22Rv1 (cell line): ENCODE measurements at regions not wholly inside any gene's neighbourhood (a gene's known extent, or its start where the extent isn't known, plus 50 kb on each side); places are given as distances from the start of the nearest gene placed in this dataset.

Experiments
- H3K27ac ChIP-seq: fragments of 450-650 bp; 2 replicates; pipeline ENCODE4 v1.5.1; 2017
- ZFX ChIP-seq: fragments of 450-650 bp; IDR thresholded peaks from 2 replicates; pipeline ENCODE4 v1.6.1; 2017; ENCODE audit warnings: antibody characterized with exemption, borderline replicate concordance
- TF ChIP-seq, protein P1 (sequence below): fragments of 450-650 bp; IDR thresholded peaks from 2 replicates; pipeline ENCODE4 v1.5.1; 2017; ENCODE audit warnings: mild to moderate bottlenecking

DNA sequence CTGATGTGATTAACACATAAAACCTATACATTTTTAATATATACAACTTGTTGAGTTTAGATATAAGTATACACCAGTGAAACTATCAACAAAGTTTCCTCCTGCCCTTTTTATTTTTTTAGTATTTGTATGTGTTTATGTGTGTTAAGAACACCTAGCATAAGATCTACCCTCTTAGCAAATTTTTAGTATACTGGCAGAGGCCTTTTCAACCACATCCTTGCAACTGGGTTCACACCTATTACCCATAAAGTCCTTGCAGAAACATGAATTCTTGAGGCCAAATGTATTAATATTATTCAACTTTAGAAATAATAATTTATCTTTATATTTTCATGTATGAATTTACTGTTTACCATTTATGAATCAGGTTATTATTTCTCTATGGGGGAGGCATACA is 119.7 kb upstream of the CRIM1 start:
- no peak overlapping the region for H3K27ac ChIP-seq
- no peak for TF ChIP-seq ZFX
- TF ChIP-seq, protein P1, sequence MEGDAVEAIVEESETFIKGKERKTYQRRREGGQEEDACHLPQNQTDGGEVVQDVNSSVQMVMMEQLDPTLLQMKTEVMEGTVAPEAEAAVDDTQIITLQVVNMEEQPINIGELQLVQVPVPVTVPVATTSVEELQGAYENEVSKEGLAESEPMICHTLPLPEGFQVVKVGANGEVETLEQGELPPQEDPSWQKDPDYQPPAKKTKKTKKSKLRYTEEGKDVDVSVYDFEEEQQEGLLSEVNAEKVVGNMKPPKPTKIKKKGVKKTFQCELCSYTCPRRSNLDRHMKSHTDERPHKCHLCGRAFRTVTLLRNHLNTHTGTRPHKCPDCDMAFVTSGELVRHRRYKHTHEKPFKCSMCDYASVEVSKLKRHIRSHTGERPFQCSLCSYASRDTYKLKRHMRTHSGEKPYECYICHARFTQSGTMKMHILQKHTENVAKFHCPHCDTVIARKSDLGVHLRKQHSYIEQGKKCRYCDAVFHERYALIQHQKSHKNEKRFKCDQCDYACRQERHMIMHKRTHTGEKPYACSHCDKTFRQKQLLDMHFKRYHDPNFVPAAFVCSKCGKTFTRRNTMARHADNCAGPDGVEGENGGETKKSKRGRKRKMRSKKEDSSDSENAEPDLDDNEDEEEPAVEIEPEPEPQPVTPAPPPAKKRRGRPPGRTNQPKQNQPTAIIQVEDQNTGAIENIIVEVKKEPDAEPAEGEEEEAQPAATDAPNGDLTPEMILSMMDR, result no peak

DNA sequence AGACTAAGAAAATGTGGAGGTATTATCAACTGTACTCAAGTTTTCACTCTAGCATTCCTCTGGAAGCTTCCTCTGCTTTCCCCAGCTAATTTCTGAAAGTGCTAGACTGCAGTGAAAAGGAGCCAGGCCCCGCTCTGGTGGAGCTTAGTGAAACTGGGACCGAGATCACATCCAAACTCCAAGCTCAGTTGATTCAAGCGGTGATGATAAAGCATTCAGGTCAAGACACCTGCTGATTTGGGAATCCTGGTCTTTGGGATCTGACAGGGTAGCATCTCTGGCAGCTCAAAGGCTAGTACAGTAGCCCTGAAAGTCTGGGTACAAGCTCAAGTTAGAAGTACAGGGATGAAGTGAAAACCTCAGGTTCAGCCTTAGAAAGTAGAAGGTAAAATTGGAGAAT is 120.2 kb upstream of the CRIM1 start:
- H3K27ac ChIP-seq, result no peak overlapping the region

DNA sequence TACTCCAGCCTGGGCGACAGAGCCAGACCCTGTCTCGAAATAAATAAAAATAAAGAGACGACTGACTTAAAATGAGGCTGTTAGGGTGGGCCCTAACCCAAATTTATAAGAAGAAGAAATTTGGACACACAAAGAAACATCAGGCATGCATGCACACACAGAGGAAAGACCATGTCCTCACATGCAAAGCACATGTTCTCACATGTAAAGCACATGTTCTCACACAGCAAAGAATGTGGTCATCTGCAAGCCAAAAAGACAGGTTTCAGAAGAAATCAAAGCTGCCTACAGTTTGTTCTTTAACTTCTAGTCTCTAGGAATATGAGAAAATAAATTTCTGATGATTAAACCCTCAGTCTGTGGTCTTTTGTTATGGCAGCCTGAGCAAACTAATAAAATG is 132.3 kb upstream of the CRIM1 start:
- H3K27ac ChIP-seq, result no peak overlapping the region
- TF ChIP-seq, protein P1, result no peak
- TF ChIP-seq ZFX, result no peak

More for the DNA sequence above, 120.2 kb upstream of the CRIM1 start:
- TF ChIP-seq, protein P1, result no peak
- TF ChIP-seq ZFX, result no peak

DNA sequence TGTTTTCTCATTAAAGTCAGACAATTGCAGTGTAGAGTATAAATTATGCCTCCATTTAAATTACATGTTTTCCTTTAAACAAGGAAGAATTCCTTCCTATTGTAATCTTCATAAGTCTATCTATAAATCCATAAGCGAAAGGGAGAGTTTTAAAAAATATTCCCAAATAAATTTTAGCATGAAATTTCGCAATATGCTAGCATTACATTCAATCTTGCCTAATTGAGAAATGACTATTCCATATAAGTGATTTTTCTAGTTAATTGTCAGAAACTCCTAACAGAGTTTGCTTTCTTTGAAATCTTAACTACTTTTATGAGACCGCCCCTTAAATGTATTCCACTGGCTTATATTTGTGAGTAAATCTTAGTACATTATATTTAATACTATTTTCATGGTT is 133.1 kb upstream of the CRIM1 start:
- H3K27ac ChIP-seq, result no peak overlapping the region
- TF ChIP-seq, protein P1, result no peak
- no peak for TF ChIP-seq ZFX

DNA sequence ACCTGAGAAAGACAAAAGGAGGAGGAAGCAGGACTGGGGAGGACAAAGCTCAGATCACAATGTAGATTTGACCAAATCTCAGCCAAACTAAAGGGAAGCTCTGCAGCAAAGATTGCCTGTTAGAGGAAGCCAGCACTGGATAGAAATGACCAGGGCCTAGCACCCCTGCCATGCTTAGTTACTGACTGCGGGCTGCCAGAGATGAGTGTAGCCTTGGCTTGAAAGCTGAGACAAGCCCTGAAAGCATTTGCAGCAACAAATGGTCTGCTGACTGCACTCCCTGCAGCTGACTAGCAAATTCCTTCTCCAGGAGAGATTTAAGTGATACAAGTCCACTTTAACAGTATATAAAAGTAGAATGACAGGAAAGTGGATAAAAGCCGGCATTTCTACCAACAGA is 140.9 kb upstream of the CRIM1 start:
- no peak for TF ChIP-seq ZFX
- TF ChIP-seq, protein P1, result no peak
- no peak overlapping the region for H3K27ac ChIP-seq

DNA sequence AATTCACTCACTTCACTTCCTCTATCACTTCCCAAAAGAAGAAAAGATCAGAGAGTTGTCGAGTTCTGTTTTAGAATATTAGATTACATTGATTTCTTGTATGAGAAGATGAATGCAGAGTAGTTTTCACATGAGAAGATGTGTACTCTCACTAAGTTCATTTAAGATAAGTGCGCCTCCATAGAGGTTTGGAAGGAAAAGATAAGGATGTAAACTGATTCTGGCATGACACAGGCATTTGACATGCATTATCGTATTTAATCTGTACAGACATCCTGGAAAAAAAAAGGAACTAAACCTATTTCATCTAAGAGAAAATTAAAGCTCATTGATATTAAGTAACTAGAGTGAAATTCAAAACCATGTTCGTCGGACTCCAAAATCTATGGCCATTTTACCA is 152.2 kb upstream of the CRIM1 start:
- TF ChIP-seq, protein P1, result no peak
- no peak for TF ChIP-seq ZFX
- H3K27ac ChIP-seq, result no peak overlapping the region

DNA sequence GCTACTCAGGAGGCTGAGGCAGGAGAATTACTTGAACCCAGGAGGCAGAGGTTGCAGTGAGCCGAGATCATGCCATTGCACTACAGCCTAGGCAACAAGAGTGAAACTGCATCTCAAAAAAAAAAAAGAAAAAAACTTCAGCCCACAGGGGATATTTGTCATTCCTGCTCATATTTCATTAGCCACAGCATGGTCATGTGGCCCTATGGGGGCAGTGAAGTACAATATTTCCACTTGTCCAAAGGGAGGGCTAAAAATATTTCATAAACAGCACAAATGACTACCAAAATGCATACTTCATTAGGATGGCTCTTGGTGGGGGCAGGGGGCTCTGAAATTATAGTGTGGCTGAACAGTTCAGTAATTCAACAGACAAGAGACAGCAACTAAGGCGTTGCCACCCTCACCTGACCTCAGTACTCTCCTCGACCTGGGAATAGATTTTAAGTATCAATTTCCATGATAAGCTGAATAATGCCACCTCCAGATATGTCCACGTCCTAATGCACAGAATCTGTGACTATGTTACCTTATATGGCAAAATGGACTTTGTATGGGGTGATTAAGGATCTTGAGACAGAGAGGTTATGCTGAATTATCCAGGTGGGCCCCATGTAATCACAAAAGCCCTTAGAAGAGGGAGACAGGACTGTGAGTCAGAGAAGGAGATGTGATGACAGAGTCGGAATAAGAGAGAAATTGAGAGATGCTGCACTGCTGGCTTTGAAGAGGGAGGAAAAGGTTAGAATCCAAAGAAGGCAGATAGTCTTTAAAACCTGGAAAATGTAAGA is 158.2 kb upstream of the CRIM1 start:
- no peak overlapping the region for H3K27ac ChIP-seq
- no peak for TF ChIP-seq ZFX
- TF ChIP-seq, protein P1, result no peak
